WTC11 (cell line): ENCODE measurements at regions not wholly inside any gene's neighbourhood (a gene's known extent, or its start where the extent isn't known, plus 50 kb on each side); places are given as distances from the start of the nearest gene placed in this dataset.

ENCODE experiments used
- ATAC-seq: fragments of 200-7000 bp; cut with Tn5 transposase; 2 replicates; pipeline ENCODE4 v1.10.0; 2021; ENCODE audit warnings: mild to moderate bottlenecking, moderate library complexity
- CTCF ChIA-PET: fragments of 300-600 bp; sonication (Branson Sonifier 250); formaldehyde crosslinking; loops from one replicate; lab custom pipeline; 2021; ENCODE audit warnings: antibody characterized with exemption; lab: Charles Lee
- POLR2A ChIA-PET: fragments of 350-600 bp; sonication (Branson Sonifier 250); formaldehyde crosslinking; loops from one replicate; lab custom pipeline; 2021; ENCODE audit warnings: antibody characterized with exemption; lab: Charles Lee
- DNase-seq: peaks from one replicate; pipeline ENCODE4 v3.0.0; 2021; ENCODE audit warnings: low spot score
- H3K27ac Mint-ChIP-seq: 2 replicates; pipeline ENCODE4 v1.8.0; 2021; ENCODE audit warnings: mixed read lengths
- H3K27me3 Mint-ChIP-seq: 2 replicates; pipeline ENCODE4 v1.8.0; 2021; ENCODE audit warnings: low read depth, mild to moderate bottlenecking, moderate library complexity, mixed read lengths
- H3K36me3 Mint-ChIP-seq: 2 replicates; pipeline ENCODE4 v1.8.0; 2021; ENCODE audit warnings: mixed read lengths
- H3K4me1 Mint-ChIP-seq: 2 replicates; pipeline ENCODE4 v1.8.0; 2022; ENCODE audit warnings: mixed read lengths
- H3K4me3 Mint-ChIP-seq: 2 replicates; pipeline ENCODE4 v1.8.0; 2021; ENCODE audit warnings: mild to moderate bottlenecking, moderate library complexity, mixed read lengths
- H3K9me3 Mint-ChIP-seq: 2 replicates; pipeline ENCODE4 v1.8.0; 2021; ENCODE audit warnings: mixed read lengths
- AFF4 ChIP-seq: sonication (generic); formaldehyde crosslinking; IDR thresholded peaks from 2 replicates; pipeline ENCODE4 v1.8.1; 2023; ENCODE audit warnings: mild to moderate bottlenecking, missing genetic modification reagents, borderline replicate concordance
- AR ChIP-seq: fragments of 250-450 bp; sonication (Bioruptor Pico); IDR thresholded peaks from 2 replicates; pipeline ENCODE4 v1.9.0; 2021; ENCODE audit warnings: mild to moderate bottlenecking
- ATF1 ChIP-seq: sonication (generic); formaldehyde crosslinking; IDR thresholded peaks from 2 replicates; pipeline ENCODE4 v1.8.1; 2023; ENCODE audit warnings: mild to moderate bottlenecking, moderate library complexity, missing genetic modification reagents
- ATF2 ChIP-seq: sonication (generic); formaldehyde crosslinking; IDR thresholded peaks from 2 replicates; pipeline ENCODE4 v1.8.1; 2022; ENCODE audit warnings: low read depth, missing genetic modification reagents, borderline replicate concordance
- ATF3 ChIP-seq: sonication (generic); formaldehyde crosslinking; conservative IDR thresholded peaks from 2 replicates; pipeline ENCODE4 v1.8.1; 2022; ENCODE audit warnings: mild to moderate bottlenecking, missing genetic modification reagents
- CBFB ChIP-seq: sonication (generic); formaldehyde crosslinking; IDR thresholded peaks from 2 replicates; pipeline ENCODE4 v1.8.1; 2022; ENCODE audit warnings: mild to moderate bottlenecking, low read depth, missing genetic modification reagents
- CREB1 ChIP-seq: sonication (generic); formaldehyde crosslinking; IDR thresholded peaks from 2 replicates; pipeline ENCODE4 v1.8.0; 2023; ENCODE audit warnings: mild to moderate bottlenecking, missing genetic modification reagents
- CREM ChIP-seq: sonication (generic); formaldehyde crosslinking; IDR thresholded peaks from 2 replicates; pipeline ENCODE4 v1.8.1; 2022; ENCODE audit warnings: mild to moderate bottlenecking, missing genetic modification reagents, moderate library complexity
- CTCF ChIP-seq: fragments of 200-600 bp; IDR thresholded peaks from 2 replicates; pipeline ENCODE4 v1.8.0; 2022; ENCODE audit warnings: antibody characterized with exemption
- FOXK1 ChIP-seq: sonication (generic); formaldehyde crosslinking; IDR thresholded peaks from 2 replicates; pipeline ENCODE4 v1.8.0; 2022; ENCODE audit warnings: mild to moderate bottlenecking, moderate library complexity, missing genetic modification reagents
- FOXP1 ChIP-seq: sonication (generic); formaldehyde crosslinking; IDR thresholded peaks from 2 replicates; pipeline ENCODE4 v1.8.0; 2022; ENCODE audit warnings: missing genetic modification reagents, mild to moderate bottlenecking, moderate library complexity, borderline replicate concordance
- GRHL2 ChIP-seq: fragments of 250-450 bp; sonication (Bioruptor Pico); IDR thresholded peaks from 2 replicates; pipeline ENCODE4 v1.8.0; 2022; ENCODE audit warnings: mild to moderate bottlenecking, moderate library complexity; ENCODE audit not compliant: insufficient replicate concordance, severe bottlenecking
- KAT7 ChIP-seq: sonication (generic); formaldehyde crosslinking; IDR thresholded peaks from 2 replicates; pipeline ENCODE4 v1.8.1; 2023; ENCODE audit warnings: missing genetic modification reagents, mild to moderate bottlenecking, borderline replicate concordance
- MAX ChIP-seq: sonication (generic); formaldehyde crosslinking; IDR thresholded peaks from 2 replicates; pipeline ENCODE4 v1.8.0; 2022; ENCODE audit warnings: mild to moderate bottlenecking, missing genetic modification reagents
- MLX ChIP-seq: sonication (generic); formaldehyde crosslinking; IDR thresholded peaks from 2 replicates; pipeline ENCODE4 v1.8.1; 2023; ENCODE audit warnings: mild to moderate bottlenecking, missing genetic modification reagents, moderate library complexity
- NFATC4 ChIP-seq: fragments of 250-450 bp; sonication (Bioruptor Pico); IDR thresholded peaks from 2 replicates; pipeline ENCODE4 v1.9.0; 2021; ENCODE audit warnings: mild to moderate bottlenecking
- NFE2L1 ChIP-seq: sonication (generic); formaldehyde crosslinking; IDR thresholded peaks from 2 replicates; pipeline ENCODE4 v1.8.1; 2023; ENCODE audit warnings: missing genetic modification reagents
- PRRX2 ChIP-seq: fragments of 250-450 bp; sonication (Bioruptor Pico); IDR thresholded peaks from 2 replicates; pipeline ENCODE4 v1.8.0; 2021; ENCODE audit warnings: mild to moderate bottlenecking
- SOX15 ChIP-seq: fragments of 250-450 bp; sonication (Bioruptor Pico); IDR thresholded peaks from 2 replicates; pipeline ENCODE4 v1.9.0; 2021; ENCODE audit warnings: mild to moderate bottlenecking
- TCF7 ChIP-seq: sonication (generic); formaldehyde crosslinking; IDR thresholded peaks from 2 replicates; pipeline ENCODE4 v1.8.0; 2022; ENCODE audit warnings: mild to moderate bottlenecking, low read depth, missing genetic modification reagents, moderate library complexity
- ZNF121 ChIP-seq: sonication (generic); formaldehyde crosslinking; IDR thresholded peaks from 2 replicates; pipeline ENCODE4 v1.8.0; 2023; ENCODE audit warnings: missing genetic modification reagents
- ZNF232 ChIP-seq: sonication (generic); formaldehyde crosslinking; IDR thresholded peaks from 2 replicates; pipeline ENCODE4 v1.8.0; 2022; ENCODE audit warnings: mild to moderate bottlenecking, missing genetic modification reagents
- ZNF317 ChIP-seq: sonication (generic); formaldehyde crosslinking; IDR thresholded peaks from 2 replicates; pipeline ENCODE4 v1.8.1; 2023; ENCODE audit warnings: low read depth, mild to moderate bottlenecking, moderate library complexity, missing genetic modification reagents, borderline replicate concordance
- ZNF423 ChIP-seq: fragments of 250-450 bp; sonication (Bioruptor Pico); IDR thresholded peaks from 2 replicates; pipeline ENCODE4 v2.1.2; 2022; ENCODE audit warnings: mild to moderate bottlenecking, moderate library complexity
- ZNF512 ChIP-seq: sonication (generic); formaldehyde crosslinking; IDR thresholded peaks from 2 replicates; pipeline ENCODE4 v1.8.1; 2022; ENCODE audit warnings: missing genetic modification reagents, borderline replicate concordance

- no peak overlapping the region for H3K4me3 Mint-ChIP-seq
- POLR2A ChIA-PET: no interaction called here
- H3K36me3 Mint-ChIP-seq: peaks cover 10% of the 10 kb centered on the region
- no peaks in the 10 kb centered on the region for H3K27me3 Mint-ChIP-seq
- H3K27ac Mint-ChIP-seq: no peak overlapping the region
- ATAC-seq (no peak), DNase-seq (no peak)
- TF ChIP-seq ZNF423 (CRISPR knock-in tag): no peak
- TF ChIP-seq MAX (CRISPR knock-in tag): no peak
- no peak for TF ChIP-seq FOXK1
- no peak for TF ChIP-seq GRHL2 (CRISPR knock-in tag)
- no peak for TF ChIP-seq KAT7
- no peak for TF ChIP-seq AFF4 (CRISPR knock-in tag)
- TF ChIP-seq ATF3 (CRISPR knock-in tag): no peak
- TF ChIP-seq NFE2L1: no peak
- TF ChIP-seq NFATC4 (CRISPR knock-in tag): no peak
- TF ChIP-seq PRRX2 (CRISPR knock-in tag): no peak
- TF ChIP-seq ZNF121 (CRISPR knock-in tag): no peak
- TF ChIP-seq ZNF232 (CRISPR knock-in tag): no peak
- CTCF ChIA-PET: no interaction called here
- H3K4me1 Mint-ChIP-seq: peaks cover 4% of the 10 kb centered on the region
- peaks cover 10% of the 10 kb centered on the region for H3K9me3 Mint-ChIP-seq
These were observed 207.7 kb upstream of the GJE1 start for GRCh38 chr6:141925001-141925400.

GRCh38 chr6:141922898-141923297 is 209.8 kb upstream of the GJE1 start:
- no peak overlapping the region for H3K4me3 Mint-ChIP-seq
- no peaks in the 10 kb centered on the region for H3K27me3 Mint-ChIP-seq
- DNase-seq (no peak), ATAC-seq (no peak)
- H3K27ac Mint-ChIP-seq: no peak overlapping the region
- ChIA-PET POLR2A (no interaction called here), CTCF (no interaction called here)
- peaks cover 14% of the 10 kb centered on the region for H3K36me3 Mint-ChIP-seq
- H3K4me1 Mint-ChIP-seq: no peaks in the 10 kb centered on the region
- H3K9me3 Mint-ChIP-seq: peaks cover 10% of the 10 kb centered on the region
- TF ChIP-seq CREB1 (CRISPR knock-in tag) (no peak), ATF1 (CRISPR knock-in tag) (no peak), ATF2 (CRISPR knock-in tag) (no peak), FOXP1 (CRISPR knock-in tag) (no peak), AR (CRISPR knock-in tag) (no peak), CREM (CRISPR knock-in tag) (no peak), ZNF512 (CRISPR knock-in tag) (no peak), SOX15 (no peak), ZNF317 (no peak), MLX (CRISPR knock-in tag) (no peak), CTCF (no peak), CBFB (CRISPR knock-in tag) (no peak), TCF7 (CRISPR knock-in tag) (no peak)
